ENCODE measurements at regions not wholly inside any gene's neighbourhood (a gene's known extent, or its start where the extent isn't known, plus 50 kb on each side); places are given as distances from the start of the nearest gene placed in this dataset.

GRCh38 chr12:42976122-42976521, 386.6 kb upstream of the PRICKLE1 start:
- no peak overlapping the region for H3K4me2 ChIP-seq
- H3K27ac ChIP-seq, result no peak overlapping the region
- no peak overlapping the region for H3K4me3 ChIP-seq
- no peaks in the 10 kb centered on the region for H3K9me3 ChIP-seq (ENCODE audit: low read depth)
- no peaks in the 10 kb centered on the region for H3F3A ChIP-seq (ENCODE audit: low read depth)
- H3K36me3 ChIP-seq, result no peaks in the 10 kb centered on the region
- H3K4me1 ChIP-seq, result peaks cover 4% of the 10 kb centered on the region
- H4K20me1 ChIP-seq (ENCODE audit: low read depth), result no peaks in the 10 kb centered on the region
- H3K4me1 Mint-ChIP-seq, result peaks cover 14% of the 10 kb centered on the region
- H3K9ac ChIP-seq, result no peak overlapping the region
- no peak overlapping the region for H2AFZ ChIP-seq (replicated peaks)
- no peak overlapping the region for H3K4me3 Mint-ChIP-seq
- H3K27ac Mint-ChIP-seq, result no peak overlapping the region
- H3K27me3 ChIP-seq, result no peaks in the 10 kb centered on the region
- DNase-seq (ENCODE audit: low spot score), result no peak
- no peak for TF ChIP-seq CTCF (IDR thresholded peaks at IDR 0.05)
- no peak for TF ChIP-seq EZH2phosphoT487 (IDR thresholded peaks at IDR 0.05)
- TF ChIP-seq EZH2 (IDR thresholded peaks at IDR 0.05), result no peak
- H3K36me3 Mint-ChIP-seq, result no peaks in the 10 kb centered on the region
- H3K27me3 Mint-ChIP-seq (ENCODE audit: insufficient read depth, low read depth), result peaks cover 2% of the 10 kb centered on the region
- H3K79me2 ChIP-seq (ENCODE audit: low read depth), result no peaks in the 10 kb centered on the region
- peaks cover 14% of the 10 kb centered on the region for H3K9me3 Mint-ChIP-seq

GRCh38 chr12:42969355-42969754, 379.8 kb upstream of the PRICKLE1 start:
- Histone ChIP-seq H3K4me2 (no peak overlapping the region), H3K9me3 (ENCODE audit: low read depth) (no peaks in the 10 kb centered on the region), H3K79me2 (ENCODE audit: low read depth) (no peaks in the 10 kb centered on the region), H3K9ac (no peak overlapping the region), H2AFZ (replicated peaks) (no peak overlapping the region), H3K27ac (no peak overlapping the region), H3K27me3 (no peaks in the 10 kb centered on the region), H4K20me1 (ENCODE audit: low read depth) (no peaks in the 10 kb centered on the region), H3K4me1 (no peaks in the 10 kb centered on the region), H3F3A (ENCODE audit: low read depth) (no peaks in the 10 kb centered on the region), H3K36me3 (no peaks in the 10 kb centered on the region), H3K4me3 (no peak overlapping the region)
- Mint-ChIP-seq H3K27ac (no peak overlapping the region), H3K9me3 (peaks cover 7% of the 10 kb centered on the region), H3K4me3 (no peak overlapping the region), H3K4me1 (no peaks in the 10 kb centered on the region), H3K27me3 (ENCODE audit: insufficient read depth, low read depth) (peaks cover 2% of the 10 kb centered on the region), H3K36me3 (no peaks in the 10 kb centered on the region)
- no peak for TF ChIP-seq EZH2phosphoT487 (IDR thresholded peaks at IDR 0.05)
- no peak for TF ChIP-seq CTCF (IDR thresholded peaks at IDR 0.05)
- TF ChIP-seq EZH2 (IDR thresholded peaks at IDR 0.05), result no peak
- DNase-seq (ENCODE audit: low spot score), result no peak

GRCh38 chr12:42968426-42968825, 378.9 kb upstream of the PRICKLE1 start:
- Mint-ChIP-seq H3K27ac (no peak overlapping the region), H3K36me3 (no peaks in the 10 kb centered on the region), H3K4me3 (no peak overlapping the region), H3K27me3 (ENCODE audit: insufficient read depth, low read depth) (peaks cover 2% of the 10 kb centered on the region), H3K9me3 (peaks cover 7% of the 10 kb centered on the region), H3K4me1 (no peaks in the 10 kb centered on the region)
- no peak for TF ChIP-seq EZH2 (IDR thresholded peaks at IDR 0.05)
- no peak for TF ChIP-seq CTCF (IDR thresholded peaks at IDR 0.05)
- TF ChIP-seq EZH2phosphoT487 (IDR thresholded peaks at IDR 0.05), result no peak
- Histone ChIP-seq H3K4me1 (no peaks in the 10 kb centered on the region), H3K4me2 (no peak overlapping the region), H3K27me3 (no peaks in the 10 kb centered on the region), H4K20me1 (ENCODE audit: low read depth) (no peaks in the 10 kb centered on the region), H3F3A (ENCODE audit: low read depth) (no peaks in the 10 kb centered on the region), H3K9ac (no peak overlapping the region), H3K36me3 (no peaks in the 10 kb centered on the region), H3K27ac (no peak overlapping the region), H3K9me3 (ENCODE audit: low read depth) (no peaks in the 10 kb centered on the region), H3K4me3 (no peak overlapping the region), H3K79me2 (ENCODE audit: low read depth) (no peaks in the 10 kb centered on the region), H2AFZ (replicated peaks) (no peak overlapping the region)
- no peak for DNase-seq (ENCODE audit: low spot score)
